ENCODE measurements at regions not wholly inside any gene's neighbourhood (a gene's known extent, or its start where the extent isn't known, plus 50 kb on each side); places are given as distances from the start of the nearest gene placed in this dataset.

DNA sequence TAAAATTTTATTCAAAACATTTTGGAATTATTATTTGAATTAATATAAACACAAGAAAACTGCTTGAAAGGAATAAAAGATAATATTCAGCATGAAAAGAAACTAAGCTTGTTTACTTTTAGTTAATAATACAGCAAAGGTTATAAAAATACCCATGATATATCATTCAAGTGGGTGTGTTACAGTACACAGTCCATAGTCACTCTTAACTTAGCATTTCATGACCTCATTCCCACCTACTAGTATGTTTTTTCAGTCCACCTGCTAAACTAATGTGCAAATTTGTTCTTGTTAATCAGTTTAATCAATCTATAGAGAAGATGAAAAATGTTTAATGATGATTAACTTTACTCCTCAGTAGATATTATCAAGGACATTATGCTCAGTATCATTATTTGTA lies 841.4 kb upstream of the EPHA7 start:
- no peak for TF ChIP-seq TAF1 (IDR thresholded peaks at IDR 0.05; ENCODE audit: borderline replicate concordance, insufficient read depth, low read length)
- TF ChIP-seq POLR2AphosphoS5 (IDR thresholded peaks at IDR 0.05; ENCODE audit: low read depth, low read length) = no peak
- TF ChIP-seq SIN3A (IDR thresholded peaks at IDR 0.05; ENCODE audit: borderline replicate concordance, insufficient read depth, low read length) = no peak
- TF ChIP-seq, protein P1, sequence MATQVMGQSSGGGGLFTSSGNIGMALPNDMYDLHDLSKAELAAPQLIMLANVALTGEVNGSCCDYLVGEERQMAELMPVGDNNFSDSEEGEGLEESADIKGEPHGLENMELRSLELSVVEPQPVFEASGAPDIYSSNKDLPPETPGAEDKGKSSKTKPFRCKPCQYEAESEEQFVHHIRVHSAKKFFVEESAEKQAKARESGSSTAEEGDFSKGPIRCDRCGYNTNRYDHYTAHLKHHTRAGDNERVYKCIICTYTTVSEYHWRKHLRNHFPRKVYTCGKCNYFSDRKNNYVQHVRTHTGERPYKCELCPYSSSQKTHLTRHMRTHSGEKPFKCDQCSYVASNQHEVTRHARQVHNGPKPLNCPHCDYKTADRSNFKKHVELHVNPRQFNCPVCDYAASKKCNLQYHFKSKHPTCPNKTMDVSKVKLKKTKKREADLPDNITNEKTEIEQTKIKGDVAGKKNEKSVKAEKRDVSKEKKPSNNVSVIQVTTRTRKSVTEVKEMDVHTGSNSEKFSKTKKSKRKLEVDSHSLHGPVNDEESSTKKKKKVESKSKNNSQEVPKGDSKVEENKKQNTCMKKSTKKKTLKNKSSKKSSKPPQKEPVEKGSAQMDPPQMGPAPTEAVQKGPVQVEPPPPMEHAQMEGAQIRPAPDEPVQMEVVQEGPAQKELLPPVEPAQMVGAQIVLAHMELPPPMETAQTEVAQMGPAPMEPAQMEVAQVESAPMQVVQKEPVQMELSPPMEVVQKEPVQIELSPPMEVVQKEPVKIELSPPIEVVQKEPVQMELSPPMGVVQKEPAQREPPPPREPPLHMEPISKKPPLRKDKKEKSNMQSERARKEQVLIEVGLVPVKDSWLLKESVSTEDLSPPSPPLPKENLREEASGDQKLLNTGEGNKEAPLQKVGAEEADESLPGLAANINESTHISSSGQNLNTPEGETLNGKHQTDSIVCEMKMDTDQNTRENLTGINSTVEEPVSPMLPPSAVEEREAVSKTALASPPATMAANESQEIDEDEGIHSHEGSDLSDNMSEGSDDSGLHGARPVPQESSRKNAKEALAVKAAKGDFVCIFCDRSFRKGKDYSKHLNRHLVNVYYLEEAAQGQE (IDR thresholded peaks at IDR 0.05; ENCODE audit: insufficient read depth in 1 of 2, low read depth in 2 of 2, low read length in 2 of 2) = no peak
- no peak for TF ChIP-seq FOXP2 (optimal IDR thresholded peaks at IDR 0.05; ENCODE audit: borderline replicate concordance, extremely low read depth, extremely low read length, insufficient read depth)

Measured in PFSK-1 (cell line).